Neural cell (in vitro differentiated cells): ENCODE measurements at regions not wholly inside any gene's neighbourhood (a gene's known extent, or its start where the extent isn't known, plus 50 kb on each side); places are given as distances from the start of the nearest gene placed in this dataset.

Experiments
- H2AFZ ChIP-seq: fragments of 200-600, 300-800 bp; sonication (generic), shearing (Covaris generic); 2 replicates; pipeline ENCODE4 v1.6.0; 2014; ENCODE audit warnings: low read depth, mild to moderate bottlenecking, antibody characterized with exemption, low read length, moderate library complexity
- H3F3A ChIP-seq: fragments of 200-600 bp; shearing (Covaris generic); 2 replicates; pipeline ENCODE4 v1.6.1; 2016; ENCODE audit warnings: mild to moderate bottlenecking, moderate library complexity, mixed read lengths, antibody characterized with exemption, low read length; ENCODE audit not compliant: insufficient read depth, poor library complexity, severe bottlenecking
- H3K27ac ChIP-seq: fragments of 200-600, 300-800 bp; sonication (generic), shearing (Covaris generic); 2 replicates; pipeline ENCODE4 v1.5.1; 2014; ENCODE audit warnings: mild to moderate bottlenecking, low read length, moderate library complexity
- H3K27me3 ChIP-seq: fragments of 300-800, 200-600 bp; sonication (generic), shearing (Covaris generic); 2 replicates; pipeline ENCODE4 v1.6.0; 2014; ENCODE audit warnings: mild to moderate bottlenecking, low read depth, low read length, moderate library complexity; ENCODE audit not compliant: insufficient read depth
- H3K36me3 ChIP-seq: fragments of 300-800, 200-600 bp; sonication (generic), shearing (Covaris generic); 2 replicates; pipeline ENCODE4 v1.5.1; 2014; ENCODE audit warnings: mild to moderate bottlenecking, antibody characterized with exemption, low read length, moderate library complexity; ENCODE audit not compliant: insufficient read depth
- H3K4me2 ChIP-seq: fragments of 300-800, 200-600 bp; sonication (generic), shearing (Covaris generic); 2 replicates; pipeline ENCODE4 v1.6.0; 2014; ENCODE audit warnings: mild to moderate bottlenecking, low read length
- H3K4me3 ChIP-seq: fragments of 300-800, 200-600 bp; sonication (generic), shearing (Covaris generic); 2 replicates; pipeline ENCODE4 v1.5.1; 2014; ENCODE audit warnings: mild to moderate bottlenecking, low read length, moderate library complexity
- H3K79me2 ChIP-seq: fragments of 200-600 bp; shearing (Covaris generic); replicated peaks from 2 replicates; pipeline ENCODE4 v1.6.0; 2014; ENCODE audit warnings: mild to moderate bottlenecking, low read length, moderate library complexity; ENCODE audit not compliant: insufficient read depth
- H3K9ac ChIP-seq: fragments of 300-800, 200-600 bp; sonication (generic), shearing (Covaris generic); 2 replicates; pipeline ENCODE4 v1.6.1; 2016; ENCODE audit warnings: mild to moderate bottlenecking, low read length, mixed read lengths
- H3K9me2 ChIP-seq: fragments of 200-600 bp; shearing (Covaris generic); 2 replicates; pipeline ENCODE4 v1.6.1; 2016; ENCODE audit warnings: mild to moderate bottlenecking, low read length, mixed read lengths; ENCODE audit not compliant: insufficient read depth
- H3K9me3 ChIP-seq: fragments of 200-600, 300-800 bp; sonication (generic), shearing (Covaris generic); 2 replicates; pipeline ENCODE4 v1.6.1; 2016; ENCODE audit warnings: mild to moderate bottlenecking, mixed run types, low read length, moderate library complexity, mixed read lengths
- H4K20me1 ChIP-seq: fragments of 200-600 bp; shearing (Covaris generic); 2 replicates; pipeline ENCODE4 v1.6.1; 2016; ENCODE audit warnings: mild to moderate bottlenecking, mixed run types; ENCODE audit not compliant: insufficient read depth
- EP300 ChIP-seq: fragments of 450-650 bp; conservative IDR thresholded peaks from 2 replicates; pipeline ENCODE4 v1.6.1; 2014; ENCODE audit warnings: antibody characterized with exemption, mild to moderate bottlenecking, moderate library complexity; ENCODE audit not compliant: poor library complexity, severe bottlenecking
- EZH2 ChIP-seq: fragments of 200-600, 300-800 bp; shearing (Covaris generic), sonication (generic); IDR thresholded peaks from 2 replicates; pipeline ENCODE4 v1.6.1; 2014; ENCODE audit warnings: antibody characterized with exemption, low read length, borderline replicate concordance, mild to moderate bottlenecking; ENCODE audit not compliant: insufficient read depth, poor library complexity, severe bottlenecking
- MXI1 ChIP-seq: fragments of 450-650 bp; conservative IDR thresholded peaks from 2 replicates; pipeline ENCODE4 v1.6.1; 2014; ENCODE audit warnings: antibody characterized with exemption, mild to moderate bottlenecking; ENCODE audit not compliant: poor library complexity, severe bottlenecking
- POLR2AphosphoS5 ChIP-seq: IDR thresholded peaks from 2 replicates; pipeline ENCODE4 v1.6.1; 2012
- RAD21 ChIP-seq: fragments of 450-650 bp; conservative IDR thresholded peaks from 2 replicates; pipeline ENCODE4 v1.6.1; 2014; ENCODE audit warnings: antibody characterized with exemption, mild to moderate bottlenecking, moderate library complexity
- SMC3 ChIP-seq: fragments of 450-650 bp; conservative IDR thresholded peaks from 2 replicates; pipeline ENCODE4 v1.6.1; 2014; ENCODE audit warnings: antibody characterized with exemption, mild to moderate bottlenecking, moderate library complexity; ENCODE audit not compliant: poor library complexity
- TAF1 ChIP-seq: IDR thresholded peaks from 2 replicates; pipeline ENCODE4 v1.6.1; 2012; ENCODE audit warnings: low read depth
- TF ChIP-seq, protein P1 (sequence below): fragments of 450-650 bp; IDR thresholded peaks from 2 replicates; pipeline ENCODE4 v1.5.1; 2014; ENCODE audit warnings: antibody characterized with exemption, mild to moderate bottlenecking, moderate library complexity; ENCODE audit not compliant: poor library complexity, severe bottlenecking
- TF ChIP-seq, protein P2 (sequence below): IDR thresholded peaks from 2 replicates; pipeline ENCODE4 v1.6.1; 2012; ENCODE audit warnings: borderline replicate concordance

DNA sequence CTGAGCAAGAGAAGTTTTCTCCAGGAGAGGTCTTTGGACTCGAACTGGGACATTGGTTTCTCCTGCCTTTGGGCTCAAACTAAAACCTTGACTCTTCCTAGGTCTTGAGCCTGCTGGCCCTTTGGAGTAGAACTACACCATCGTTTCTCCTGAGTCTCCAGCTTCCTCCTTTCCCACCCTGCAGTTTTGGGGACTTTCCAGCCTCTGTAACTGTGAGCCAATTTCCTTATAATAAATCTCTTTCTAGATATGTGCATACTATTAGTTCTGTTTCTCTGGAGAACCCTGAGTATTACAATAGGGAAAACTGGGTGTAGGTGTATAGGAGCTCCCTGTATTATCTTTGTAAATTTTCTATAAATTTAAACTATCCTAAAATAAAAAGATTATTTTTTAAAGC, 219.8 kb upstream of the AGAP1 start:
- Histone ChIP-seq H3K79me2 (no peaks in the 10 kb centered on the region), H3K27ac (no peak overlapping the region), H3K9me2 (no peaks in the 10 kb centered on the region), H3K4me2 (no peak overlapping the region), H3K27me3 (no peaks in the 10 kb centered on the region), H2AFZ (no peak overlapping the region), H3K36me3 (no peaks in the 10 kb centered on the region), H3K9me3 (no peaks in the 10 kb centered on the region), H3F3A (no peaks in the 10 kb centered on the region), H3K4me3 (no peak overlapping the region), H4K20me1 (no peaks in the 10 kb centered on the region), H3K9ac (no peak overlapping the region)
- TF ChIP-seq MXI1 (no peak), SMC3 (no peak), TAF1 (no peak), POLR2AphosphoS5 (no peak), EP300 (no peak), EZH2 (no peak), RAD21 (no peak)
- TF ChIP-seq, protein P1, sequence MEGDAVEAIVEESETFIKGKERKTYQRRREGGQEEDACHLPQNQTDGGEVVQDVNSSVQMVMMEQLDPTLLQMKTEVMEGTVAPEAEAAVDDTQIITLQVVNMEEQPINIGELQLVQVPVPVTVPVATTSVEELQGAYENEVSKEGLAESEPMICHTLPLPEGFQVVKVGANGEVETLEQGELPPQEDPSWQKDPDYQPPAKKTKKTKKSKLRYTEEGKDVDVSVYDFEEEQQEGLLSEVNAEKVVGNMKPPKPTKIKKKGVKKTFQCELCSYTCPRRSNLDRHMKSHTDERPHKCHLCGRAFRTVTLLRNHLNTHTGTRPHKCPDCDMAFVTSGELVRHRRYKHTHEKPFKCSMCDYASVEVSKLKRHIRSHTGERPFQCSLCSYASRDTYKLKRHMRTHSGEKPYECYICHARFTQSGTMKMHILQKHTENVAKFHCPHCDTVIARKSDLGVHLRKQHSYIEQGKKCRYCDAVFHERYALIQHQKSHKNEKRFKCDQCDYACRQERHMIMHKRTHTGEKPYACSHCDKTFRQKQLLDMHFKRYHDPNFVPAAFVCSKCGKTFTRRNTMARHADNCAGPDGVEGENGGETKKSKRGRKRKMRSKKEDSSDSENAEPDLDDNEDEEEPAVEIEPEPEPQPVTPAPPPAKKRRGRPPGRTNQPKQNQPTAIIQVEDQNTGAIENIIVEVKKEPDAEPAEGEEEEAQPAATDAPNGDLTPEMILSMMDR: no peak
- TF ChIP-seq, protein P2, sequence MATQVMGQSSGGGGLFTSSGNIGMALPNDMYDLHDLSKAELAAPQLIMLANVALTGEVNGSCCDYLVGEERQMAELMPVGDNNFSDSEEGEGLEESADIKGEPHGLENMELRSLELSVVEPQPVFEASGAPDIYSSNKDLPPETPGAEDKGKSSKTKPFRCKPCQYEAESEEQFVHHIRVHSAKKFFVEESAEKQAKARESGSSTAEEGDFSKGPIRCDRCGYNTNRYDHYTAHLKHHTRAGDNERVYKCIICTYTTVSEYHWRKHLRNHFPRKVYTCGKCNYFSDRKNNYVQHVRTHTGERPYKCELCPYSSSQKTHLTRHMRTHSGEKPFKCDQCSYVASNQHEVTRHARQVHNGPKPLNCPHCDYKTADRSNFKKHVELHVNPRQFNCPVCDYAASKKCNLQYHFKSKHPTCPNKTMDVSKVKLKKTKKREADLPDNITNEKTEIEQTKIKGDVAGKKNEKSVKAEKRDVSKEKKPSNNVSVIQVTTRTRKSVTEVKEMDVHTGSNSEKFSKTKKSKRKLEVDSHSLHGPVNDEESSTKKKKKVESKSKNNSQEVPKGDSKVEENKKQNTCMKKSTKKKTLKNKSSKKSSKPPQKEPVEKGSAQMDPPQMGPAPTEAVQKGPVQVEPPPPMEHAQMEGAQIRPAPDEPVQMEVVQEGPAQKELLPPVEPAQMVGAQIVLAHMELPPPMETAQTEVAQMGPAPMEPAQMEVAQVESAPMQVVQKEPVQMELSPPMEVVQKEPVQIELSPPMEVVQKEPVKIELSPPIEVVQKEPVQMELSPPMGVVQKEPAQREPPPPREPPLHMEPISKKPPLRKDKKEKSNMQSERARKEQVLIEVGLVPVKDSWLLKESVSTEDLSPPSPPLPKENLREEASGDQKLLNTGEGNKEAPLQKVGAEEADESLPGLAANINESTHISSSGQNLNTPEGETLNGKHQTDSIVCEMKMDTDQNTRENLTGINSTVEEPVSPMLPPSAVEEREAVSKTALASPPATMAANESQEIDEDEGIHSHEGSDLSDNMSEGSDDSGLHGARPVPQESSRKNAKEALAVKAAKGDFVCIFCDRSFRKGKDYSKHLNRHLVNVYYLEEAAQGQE: no peak

DNA sequence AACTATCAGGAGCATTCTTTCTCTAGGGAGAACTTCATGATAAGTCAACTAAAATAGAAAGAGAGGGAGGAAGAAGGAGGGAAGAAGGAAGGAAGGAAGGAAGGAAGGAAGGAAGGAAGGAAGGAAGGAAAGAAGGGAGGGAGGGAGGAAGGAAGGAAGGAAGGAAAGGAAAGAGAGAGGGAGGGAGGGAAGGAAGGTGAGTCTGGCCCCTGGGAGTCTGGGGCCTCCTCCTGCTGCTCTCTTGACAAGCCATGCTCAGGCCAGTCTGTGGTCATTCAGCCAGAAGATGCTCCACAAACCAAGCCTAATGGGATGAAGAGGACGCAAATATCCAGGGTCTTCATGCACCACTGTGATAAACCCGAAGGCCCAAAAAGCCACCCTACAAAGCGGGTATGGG, 216.4 kb upstream of the AGAP1 start:
- Histone ChIP-seq H3K27me3 (no peaks in the 10 kb centered on the region), H3F3A (no peaks in the 10 kb centered on the region), H3K4me3 (no peak overlapping the region), H3K4me2 (no peak overlapping the region), H3K79me2 (no peaks in the 10 kb centered on the region), H3K9me3 (no peaks in the 10 kb centered on the region), H2AFZ (no peak overlapping the region), H3K36me3 (no peaks in the 10 kb centered on the region), H3K27ac (no peak overlapping the region), H3K9ac (no peak overlapping the region), H4K20me1 (no peaks in the 10 kb centered on the region), H3K9me2 (no peaks in the 10 kb centered on the region)
- no peak for TF ChIP-seq TAF1
- no peak for TF ChIP-seq POLR2AphosphoS5
- TF ChIP-seq RAD21: no peak
- no peak for TF ChIP-seq EZH2
- TF ChIP-seq, protein P1: no peak
- TF ChIP-seq SMC3: no peak
